GM23338 (cell line): ENCODE measurements at regions not wholly inside any gene's neighbourhood (a gene's known extent, or its start where the extent isn't known, plus 50 kb on each side); places are given as distances from the start of the nearest gene placed in this dataset.
A peak's percentile ranks its signal among the peaks of the same experiment; 100 is the strongest.

Experiments
- ATAC-seq: fragments of 200-7000 bp; cut with Tn5 transposase; 3 replicates; pipeline ENCODE4 v1.9.1; 2020
- DNase-seq: peaks from one replicate; pipeline ENCODE4 v3.0.0-alpha.2; 2015; ENCODE audit warnings: low spot score
- H2AFZ ChIP-seq: fragments of 200-600 bp; sonication (generic); 2 replicates; pipeline ENCODE4 v1.8.0; 2016; ENCODE audit warnings: antibody characterized with exemption, mild to moderate bottlenecking, moderate library complexity
- H3F3A ChIP-seq: fragments of 200-600 bp; sonication (generic); replicated peaks from 2 replicates; pipeline ENCODE4 v1.8.0; 2017; ENCODE audit warnings: antibody characterized with exemption, mixed run types, low read depth
- H3K27ac ChIP-seq: fragments of 200-600 bp; sonication (generic); 2 replicates; pipeline ENCODE4 v1.6.1; 2016; ENCODE audit warnings: low read depth
- H3K27me3 ChIP-seq: fragments of 200-600 bp; sonication (generic); 2 replicates; pipeline ENCODE4 v1.8.0; 2016; ENCODE audit warnings: mild to moderate bottlenecking, mixed run types, moderate library complexity; ENCODE audit not compliant: insufficient read depth
- H3K36me3 ChIP-seq: fragments of 200-600 bp; sonication (generic); 2 replicates; pipeline ENCODE4 v1.8.0; 2016; ENCODE audit warnings: mild to moderate bottlenecking; ENCODE audit not compliant: insufficient read depth
- H3K4me1 ChIP-seq: fragments of 200-600 bp; sonication (generic); 2 replicates; pipeline ENCODE4 v1.8.0; 2016; ENCODE audit warnings: mild to moderate bottlenecking, moderate library complexity; ENCODE audit not compliant: insufficient read depth
- H3K4me2 ChIP-seq: fragments of 200-600 bp; sonication (generic); 2 replicates; pipeline ENCODE4 v1.7.1; 2017; ENCODE audit warnings: mixed run types
- H3K4me3 ChIP-seq: fragments of 200-600 bp; sonication (generic); 2 replicates; pipeline ENCODE4 v1.6.1; 2016; ENCODE audit warnings: mixed run types
- H3K79me2 ChIP-seq: fragments of 200-600 bp; sonication (generic); replicated peaks from 2 replicates; pipeline ENCODE4 v1.8.0; 2017; ENCODE audit warnings: mild to moderate bottlenecking; ENCODE audit not compliant: insufficient read depth
- H3K9me2 ChIP-seq: fragments of 200-600 bp; sonication (generic); 2 replicates; pipeline ENCODE4 v1.8.0; 2017; ENCODE audit not compliant: insufficient read depth
- H4K20me1 ChIP-seq: fragments of 200-600 bp; sonication (generic); replicated peaks from 2 replicates; pipeline ENCODE4 v1.8.0; 2017; ENCODE audit warnings: mild to moderate bottlenecking; ENCODE audit not compliant: insufficient read depth
- H3K27ac Mint-ChIP-seq: 2 replicates; pipeline ENCODE4 v1.8.0; 2020; ENCODE audit warnings: inconsistent platforms, mild to moderate bottlenecking, moderate library complexity, mixed read lengths
- H3K27me3 Mint-ChIP-seq: 3 replicates; pipeline ENCODE4 v1.8.0; 2022; ENCODE audit warnings: low read depth, mild to moderate bottlenecking, moderate library complexity, mixed read lengths, inconsistent platforms; ENCODE audit not compliant: insufficient read depth, poor library complexity
- H3K36me3 Mint-ChIP-seq: 3 replicates; pipeline ENCODE4 v1.8.0; 2021; ENCODE audit warnings: low read depth, mild to moderate bottlenecking, inconsistent platforms, moderate library complexity, mixed read lengths
- H3K4me1 Mint-ChIP-seq: 3 replicates; pipeline ENCODE4 v1.8.0; 2020; ENCODE audit warnings: mild to moderate bottlenecking, inconsistent platforms, mixed read lengths
- H3K4me3 Mint-ChIP-seq: 3 replicates; pipeline ENCODE4 v1.8.0; 2021; ENCODE audit warnings: moderate library complexity, mild to moderate bottlenecking, inconsistent platforms, mixed read lengths
- H3K9me3 Mint-ChIP-seq: 3 replicates; pipeline ENCODE4 v1.8.0; 2020; ENCODE audit warnings: moderate library complexity, mild to moderate bottlenecking, inconsistent platforms, mixed read lengths
- CTCF ChIP-seq, 2 experiments: fragments of 200-600 bp in 1 of 2; sonication (generic) in 1 of 2; conservative IDR thresholded peaks; 2 replicates each; pipeline versions ENCODE4 v1.5.1 to v1.6.1; 2016 to 2017; ENCODE audit warnings: antibody characterized with exemption in 2 of 2, low read depth in 2 of 2, mild to moderate bottlenecking in 2 of 2, moderate library complexity in 1 of 2
- EZH2 ChIP-seq: fragments of 200-600 bp; sonication (generic); IDR thresholded peaks from one replicate; pipeline ENCODE4 v1.8.0; 2017; ENCODE audit warnings: antibody characterized with exemption, mild to moderate bottlenecking, low read depth; ENCODE audit not compliant: unreplicated experiment
- REST ChIP-seq: IDR thresholded peaks from one replicate; pipeline ENCODE4 v1.6.1; 2018; ENCODE audit warnings: antibody characterized with exemption; ENCODE audit not compliant: unreplicated experiment
- STAT1 ChIP-seq: IDR thresholded peaks from one replicate; pipeline ENCODE4 v1.6.1; 2016; ENCODE audit warnings: antibody characterized with exemption; ENCODE audit not compliant: unreplicated experiment
- ZNF114 ChIP-seq: fragments of 250-450 bp; sonication (Bioruptor Pico); IDR thresholded peaks from 2 replicates; pipeline ENCODE4 v1.5.0; 2020; ENCODE audit warnings: mild to moderate bottlenecking, moderate library complexity
- ZNF331 ChIP-seq: fragments of 250-450 bp; sonication (Bioruptor Pico); IDR thresholded peaks from 2 replicates; pipeline ENCODE4 v1.5.0; 2020; ENCODE audit warnings: low read depth, mild to moderate bottlenecking, moderate library complexity
- ZNF462 ChIP-seq: fragments of 250-450 bp; sonication (Bioruptor Pico); IDR thresholded peaks from 2 replicates; pipeline ENCODE4 v1.5.0; 2020; ENCODE audit warnings: mild to moderate bottlenecking, moderate library complexity
- TF ChIP-seq, protein P1 (sequence below): IDR thresholded peaks from 2 replicates; pipeline ENCODE4 v1.6.1; 2016; ENCODE audit warnings: antibody characterized with exemption

- Histone ChIP-seq H3K4me3 (no peak overlapping the region), H3K27ac (no peak overlapping the region), H2AFZ (no peak overlapping the region), H3K4me2 (no peak overlapping the region), H3K79me2 (no peaks in the 10 kb centered on the region), H3K9me2 (no peaks in the 10 kb centered on the region), H3K27me3 (no peaks in the 10 kb centered on the region), H3F3A (no peaks in the 10 kb centered on the region), H4K20me1 (no peaks in the 10 kb centered on the region), H3K4me1 (peaks cover 17% of the 10 kb centered on the region), H3K36me3 (no peaks in the 10 kb centered on the region)
- H3K36me3 Mint-ChIP-seq = no peaks in the 10 kb centered on the region
- TF ChIP-seq, protein P1, sequence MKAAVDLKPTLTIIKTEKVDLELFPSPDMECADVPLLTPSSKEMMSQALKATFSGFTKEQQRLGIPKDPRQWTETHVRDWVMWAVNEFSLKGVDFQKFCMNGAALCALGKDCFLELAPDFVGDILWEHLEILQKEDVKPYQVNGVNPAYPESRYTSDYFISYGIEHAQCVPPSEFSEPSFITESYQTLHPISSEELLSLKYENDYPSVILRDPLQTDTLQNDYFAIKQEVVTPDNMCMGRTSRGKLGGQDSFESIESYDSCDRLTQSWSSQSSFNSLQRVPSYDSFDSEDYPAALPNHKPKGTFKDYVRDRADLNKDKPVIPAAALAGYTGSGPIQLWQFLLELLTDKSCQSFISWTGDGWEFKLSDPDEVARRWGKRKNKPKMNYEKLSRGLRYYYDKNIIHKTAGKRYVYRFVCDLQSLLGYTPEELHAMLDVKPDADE = no peak
- peak; percentile 33 to 62 for TF ChIP-seq CTCF (conservative IDR thresholded peaks at IDR 0.05; ENCODE audit: low read depth in 2 of 2)
- peaks cover 1% of the 10 kb centered on the region for H3K27me3 Mint-ChIP-seq
- no peak overlapping the region for H3K4me3 Mint-ChIP-seq
- ATAC-seq = peak; percentile 68
- DNase-seq = peak; percentile 53
- H3K9me3 Mint-ChIP-seq = no peaks in the 10 kb centered on the region
- peaks cover 43% of the 10 kb centered on the region for H3K4me1 Mint-ChIP-seq
- H3K27ac Mint-ChIP-seq = no peak overlapping the region
These were observed 993.1 kb downstream of the TSN start for GRCh38 chr2:122748552-122749011.

- Mint-ChIP-seq H3K9me3 (no peaks in the 10 kb centered on the region), H3K4me1 (peaks cover 40% of the 10 kb centered on the region), H3K27ac (no peak overlapping the region), H3K36me3 (no peaks in the 10 kb centered on the region), H3K4me3 (no peak overlapping the region), H3K27me3 (peaks cover 1% of the 10 kb centered on the region)
- Histone ChIP-seq H3K4me1 (peaks cover 13% of the 10 kb centered on the region), H3F3A (no peaks in the 10 kb centered on the region), H3K27me3 (no peaks in the 10 kb centered on the region), H3K36me3 (no peaks in the 10 kb centered on the region), H3K4me3 (no peak overlapping the region), H3K27ac (no peak overlapping the region), H4K20me1 (no peaks in the 10 kb centered on the region), H2AFZ (no peak overlapping the region), H3K4me2 (no peak overlapping the region), H3K79me2 (no peaks in the 10 kb centered on the region), H3K9me2 (no peaks in the 10 kb centered on the region)
- DNase-seq (no peak), ATAC-seq (no peak)
- TF ChIP-seq STAT1 = no peak
- TF ChIP-seq ZNF331 (CRISPR knock-in tag) = no peak
- no peak for TF ChIP-seq EZH2
- no peak for TF ChIP-seq REST
- no peak for TF ChIP-seq ZNF462 (CRISPR knock-in tag)
- TF ChIP-seq ZNF114 (CRISPR knock-in tag) = no peak
These were observed 994.0 kb downstream of the TSN start for GRCh38 chr2:122749405-122749804.
